ENCODE measurements at regions not wholly inside any gene's neighbourhood (a gene's known extent, or its start where the extent isn't known, plus 50 kb on each side); places are given as distances from the start of the nearest gene placed in this dataset.

DNA sequence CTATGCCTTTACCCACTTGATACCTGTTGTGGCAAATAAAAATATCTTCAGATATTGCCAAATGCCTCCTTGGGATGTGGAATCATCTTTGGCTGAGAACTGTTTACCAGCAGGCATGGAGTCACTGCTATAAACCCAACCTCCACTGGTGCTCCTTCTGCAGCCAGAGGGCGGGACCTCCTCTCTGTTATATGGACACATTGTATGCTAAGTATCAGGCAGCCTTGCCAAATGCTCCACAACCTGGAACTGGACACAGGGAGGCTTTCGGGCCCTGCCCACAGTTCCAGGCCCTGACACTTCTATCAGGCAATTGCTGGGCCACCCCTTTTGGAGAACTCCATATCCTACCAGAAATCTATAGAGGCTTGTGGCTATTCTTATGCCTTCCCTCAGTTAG is 201.0 kb downstream of the TMX1 start:
- TF ChIP-seq ZNF274 (IDR thresholded peaks at IDR 0.05; ENCODE audit: low read depth, low read length) = no peak
- H3K4me3 ChIP-seq (ENCODE audit: low read length) = no peak overlapping the region

GRCh38 chr14:51442513-51443175 is 202.6 kb downstream of the TMX1 start:
- no peak for TF ChIP-seq ZNF274 (IDR thresholded peaks at IDR 0.05; ENCODE audit: low read depth, low read length)
- no peak overlapping the region for H3K4me3 ChIP-seq (ENCODE audit: low read length)

DNA sequence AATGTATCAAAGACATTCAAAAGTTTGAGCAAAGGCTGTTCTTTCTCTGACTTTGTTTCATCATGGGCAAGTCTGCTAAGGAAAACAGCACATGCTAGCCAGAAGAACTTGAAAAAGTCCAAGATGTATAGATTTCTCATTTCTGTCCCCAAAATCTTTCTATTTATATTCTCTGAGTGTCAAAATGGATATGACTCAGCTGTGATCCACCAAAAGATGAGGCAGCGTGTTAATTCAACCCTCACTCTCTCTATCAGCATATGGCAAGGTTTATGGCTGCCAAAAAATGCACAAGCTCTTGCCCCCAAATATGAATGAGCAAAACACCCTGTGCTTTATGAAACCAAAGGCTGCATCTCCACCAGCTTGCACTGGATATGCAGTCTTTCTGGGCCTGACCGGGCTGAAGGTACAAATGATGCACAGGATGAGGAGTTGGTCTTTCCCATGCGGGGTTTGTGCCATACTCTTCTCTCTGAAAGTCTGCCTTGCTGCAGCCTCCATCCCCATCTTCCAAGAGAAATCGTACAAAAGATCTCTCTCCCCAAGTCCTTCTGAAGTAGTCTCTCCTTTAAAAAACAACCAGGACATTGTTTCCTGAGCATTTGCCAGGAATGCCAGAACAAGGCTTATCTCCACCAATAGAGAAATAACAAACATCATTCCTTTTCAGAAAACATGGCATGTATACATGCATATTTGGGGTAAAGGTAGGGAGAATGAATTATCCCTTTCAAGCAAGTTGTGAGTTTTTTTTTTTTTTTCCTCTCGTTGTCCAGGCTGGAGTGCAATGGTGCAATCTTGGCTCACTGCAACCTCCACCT is 203.4 kb downstream of the TMX1 start:
- TF ChIP-seq ZNF274 (IDR thresholded peaks at IDR 0.05; ENCODE audit: low read depth, low read length) = no peak
- H3K4me3 ChIP-seq (ENCODE audit: low read length) = no peak overlapping the region

GRCh38 chr14:51444353-51445000 is 204.4 kb downstream of the TMX1 start:
- no peak for TF ChIP-seq ZNF274 (IDR thresholded peaks at IDR 0.05; ENCODE audit: low read depth, low read length)
- no peak overlapping the region for H3K4me3 ChIP-seq (ENCODE audit: low read length)

DNA sequence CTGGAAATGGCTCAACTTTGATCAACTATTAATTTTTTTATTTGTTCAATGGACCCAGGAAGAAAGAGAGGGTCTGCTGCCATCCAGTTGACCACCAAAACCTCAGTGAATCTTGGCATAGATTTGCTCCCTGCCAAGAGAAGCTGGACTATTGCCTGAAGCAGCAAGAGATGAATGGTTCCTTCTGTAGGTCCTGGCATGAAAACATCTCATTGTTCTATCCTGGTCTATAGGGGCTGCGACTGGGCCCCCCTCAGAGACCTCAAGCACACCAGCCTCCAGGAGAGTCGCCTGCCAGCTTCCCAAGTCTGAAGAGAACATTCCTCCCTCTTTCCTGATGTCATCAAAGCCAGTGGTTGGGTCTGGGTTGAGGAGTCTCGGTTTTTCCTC is 204.9 kb downstream of the TMX1 start:
- no peak overlapping the region for H3K4me3 ChIP-seq (ENCODE audit: low read length)
- no peak for TF ChIP-seq ZNF274 (IDR thresholded peaks at IDR 0.05; ENCODE audit: low read depth, low read length)

GRCh38 chr14:51446771-51447170 is 204.9 kb upstream of the FRMD6 start:
- H3K4me3 ChIP-seq (ENCODE audit: low read length) = no peak overlapping the region
- no peak for TF ChIP-seq ZNF274 (IDR thresholded peaks at IDR 0.05; ENCODE audit: low read depth, low read length)

DNA sequence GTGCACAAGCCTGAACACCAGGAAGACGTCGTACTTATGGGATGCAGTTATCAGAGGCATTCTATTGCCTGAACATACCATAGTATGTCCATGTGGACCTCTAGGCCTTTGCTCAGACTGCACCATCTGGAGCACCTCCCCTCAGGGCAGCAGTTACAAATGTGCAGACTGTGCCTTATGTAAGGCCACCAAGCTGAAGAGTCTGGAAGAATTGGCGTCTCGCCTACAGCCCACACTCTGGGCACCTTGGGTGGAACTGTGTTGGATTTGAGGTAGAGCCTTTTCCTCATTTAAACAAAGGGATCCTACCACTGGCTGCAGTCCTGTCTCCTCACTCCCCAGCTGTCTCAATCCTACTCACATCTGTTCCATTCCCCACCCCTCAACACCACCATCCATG is 204.3 kb upstream of the FRMD6 start:
- TF ChIP-seq ZNF274 (IDR thresholded peaks at IDR 0.05; ENCODE audit: low read depth, low read length) = no peak
- H3K4me3 ChIP-seq (ENCODE audit: low read length) = no peak overlapping the region

- H3K4me3 ChIP-seq (ENCODE audit: low read length) = no peak overlapping the region
- TF ChIP-seq ZNF274 (IDR thresholded peaks at IDR 0.05; ENCODE audit: low read depth, low read length) = no peak
These were observed 202.7 kb upstream of the FRMD6 start for GRCh38 chr14:51448831-51449670.

DNA sequence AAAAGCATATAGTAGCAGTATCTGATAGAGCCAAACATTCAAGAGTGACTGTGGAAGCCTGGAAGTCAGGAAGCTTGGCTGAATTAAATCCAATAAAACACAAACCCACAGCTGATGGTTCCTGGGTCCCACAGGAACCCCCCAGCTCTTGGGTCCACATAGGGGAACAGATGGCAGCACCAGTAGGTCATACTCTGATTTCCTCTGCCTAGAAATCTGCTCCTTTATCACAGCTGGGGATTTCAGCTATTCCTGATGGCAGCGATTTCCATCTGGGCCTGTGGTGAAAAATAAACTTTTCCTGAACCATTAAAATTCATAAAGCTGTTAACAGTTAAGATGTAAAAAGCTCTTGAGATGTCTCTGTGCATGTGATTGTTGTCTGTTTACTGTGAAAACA is 202.0 kb upstream of the FRMD6 start:
- no peak for TF ChIP-seq ZNF274 (IDR thresholded peaks at IDR 0.05; ENCODE audit: low read depth, low read length)
- no peak overlapping the region for H3K4me3 ChIP-seq (ENCODE audit: low read length)

DNA sequence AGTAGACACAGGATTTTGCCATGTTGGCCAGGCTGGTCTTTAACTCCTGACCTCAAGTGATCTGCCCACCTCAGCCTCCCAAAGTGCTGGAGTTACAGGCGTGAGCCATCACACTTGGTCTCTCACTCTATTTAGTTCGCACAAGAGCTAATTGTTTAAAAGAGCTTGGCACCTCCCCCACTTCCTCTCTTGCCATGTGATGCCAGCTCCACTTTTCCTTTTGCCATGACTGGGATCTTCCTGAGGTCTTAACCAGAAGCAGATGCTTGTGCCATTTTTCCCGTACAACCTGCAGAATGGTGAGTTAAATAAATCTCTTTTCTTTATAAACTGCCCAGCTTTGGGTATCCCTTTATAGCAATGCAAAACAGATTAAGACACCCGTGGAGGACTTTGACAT is 200.1 kb upstream of the FRMD6 start:
- H3K4me3 ChIP-seq (ENCODE audit: low read length) = no peak overlapping the region
- TF ChIP-seq ZNF274 (IDR thresholded peaks at IDR 0.05; ENCODE audit: low read depth, low read length) = no peak

- no peak overlapping the region for H3K4me3 ChIP-seq (ENCODE audit: low read length)
- no peak for TF ChIP-seq ZNF274 (IDR thresholded peaks at IDR 0.05; ENCODE audit: low read depth, low read length)
These were observed 197.8 kb upstream of the FRMD6 start for GRCh38 chr14:51453869-51454268.

DNA sequence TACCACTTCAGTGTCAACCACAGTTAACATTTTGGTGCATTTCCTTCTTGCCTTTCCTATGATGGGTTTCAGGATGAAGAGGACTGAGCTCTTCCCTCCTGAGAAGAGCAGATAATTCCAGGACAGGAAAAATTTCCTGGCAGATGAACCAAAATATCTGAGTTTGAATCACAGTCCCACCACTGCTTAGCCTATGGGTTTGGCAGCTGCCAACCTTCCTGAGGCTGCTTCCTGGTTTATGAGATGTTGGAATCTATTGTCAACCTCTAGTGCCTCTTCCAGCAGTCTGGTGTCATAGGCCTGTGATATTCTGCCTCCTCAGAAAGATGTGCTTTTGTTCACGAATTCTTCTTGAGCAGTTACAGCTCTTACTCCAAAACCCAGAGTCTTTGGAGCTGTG is 197.4 kb upstream of the FRMD6 start:
- TF ChIP-seq ZNF274 (IDR thresholded peaks at IDR 0.05; ENCODE audit: low read depth, low read length) = no peak
- no peak overlapping the region for H3K4me3 ChIP-seq (ENCODE audit: low read length)

DNA sequence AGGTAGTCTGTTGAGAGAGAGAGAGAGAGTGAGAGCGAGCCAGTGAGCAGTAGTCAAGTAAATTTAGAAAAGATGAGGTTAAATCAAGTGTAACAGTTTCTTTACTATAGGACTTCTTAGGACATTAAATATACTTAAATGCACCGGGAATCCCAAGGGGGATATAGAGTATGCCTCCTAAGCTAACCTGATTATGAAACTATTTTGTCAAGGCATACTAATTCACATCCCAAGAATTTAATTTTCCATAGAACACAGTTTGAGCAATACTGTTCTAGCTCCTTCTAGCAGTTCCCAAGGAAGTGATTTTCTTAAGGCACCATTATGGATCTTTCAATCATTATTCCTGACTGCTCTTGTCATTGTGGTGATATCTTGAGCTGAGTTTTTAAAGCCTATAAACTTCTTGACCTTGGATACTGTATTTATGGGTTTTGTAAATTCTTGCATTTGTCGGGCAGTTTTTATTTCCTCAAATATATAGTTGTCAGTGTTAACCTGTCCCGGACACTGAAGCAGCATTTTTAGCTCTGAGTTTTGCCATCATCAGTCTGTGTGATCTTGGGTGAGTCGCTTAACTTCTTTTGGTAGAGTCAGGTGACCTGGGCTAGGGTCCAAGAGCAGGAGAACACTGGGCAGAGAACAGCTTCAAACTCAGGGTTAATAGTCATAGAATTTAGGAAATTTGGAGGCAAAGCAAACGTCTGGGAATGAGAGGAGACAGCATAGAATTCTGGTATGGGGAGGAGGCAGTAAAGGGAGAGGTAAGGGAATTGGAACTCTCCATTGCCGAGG is 196.5 kb upstream of the FRMD6 start:
- TF ChIP-seq ZNF274 (IDR thresholded peaks at IDR 0.05; ENCODE audit: low read depth, low read length) = no peak
- no peak overlapping the region for H3K4me3 ChIP-seq (ENCODE audit: low read length)
